ENCODE measurements at regions not wholly inside any gene's neighbourhood (a gene's known extent, or its start where the extent isn't known, plus 50 kb on each side); places are given as distances from the start of the nearest gene placed in this dataset.
"Not testable (repeated sequence)": the region's sequence is repeated elsewhere in the genome, so short reads cannot be mapped to it uniquely, and the experiment has no call there.

GRCh38 chr5:82636591-82636990, 358.4 kb upstream of the RPS23 start:
- H3K27ac ChIP-seq, result no peak overlapping the region
- H3K27me3 ChIP-seq, result no peaks in the 10 kb centered on the region
- no peaks in the 10 kb centered on the region for H3K9me3 ChIP-seq
- peaks cover 0 to 29% (median 9%) of the 10 kb centered on the region in 4 donors for H3K4me1 ChIP-seq
- H3K36me3 ChIP-seq, result no peaks in the 10 kb centered on the region
- WGBS, 2 donors, result 79 to 88% methylated on average over 1 of the region's 1 CpG
- no peak for DNase-seq (ENCODE audit: low spot score in 2 of 2)
- no peak overlapping the region for H3K4me3 ChIP-seq
- TF ChIP-seq EP300 (IDR thresholded peaks at IDR 0.05), result no peak
- TF ChIP-seq CTCF (IDR thresholded peaks at IDR 0.05), result no peak
- TF ChIP-seq POLR2A (IDR thresholded peaks at IDR 0.05), result no peak

GRCh38 chr5:82635561-82636288, 357.6 kb upstream of the RPS23 start:
- no peak for DNase-seq (ENCODE audit: low spot score in 2 of 2)
- WGBS, 2 donors, result 72 to 81% methylated on average over 4 of the region's 4 CpGs

GRCh38 chr5:82628364-82628910, 350.3 kb upstream of the RPS23 start:
- TF ChIP-seq EP300 (IDR thresholded peaks at IDR 0.05), result no peak
- no peak for TF ChIP-seq CTCF (IDR thresholded peaks at IDR 0.05)
- TF ChIP-seq POLR2A (IDR thresholded peaks at IDR 0.05), result no peak
- H3K36me3 ChIP-seq, result no peaks in the 10 kb centered on the region
- no peaks in the 10 kb centered on the region for H3K27me3 ChIP-seq
- DNase-seq (ENCODE audit: low spot score in 2 of 2), result no peak
- WGBS, 2 donors, result 65 to 66% methylated on average over 1 of the region's 1 CpG
- H3K9me3 ChIP-seq, result no peaks in the 10 kb centered on the region
- H3K4me3 ChIP-seq, result no peak overlapping the region
- H3K27ac ChIP-seq, result no peak overlapping the region
- H3K4me1 ChIP-seq, result no peaks in the 10 kb centered on the region

More at GRCh38 chr5:82635561-82636288, 357.6 kb upstream of the RPS23 start:
- no peaks in the 10 kb centered on the region for H3K36me3 ChIP-seq
- no peaks in the 10 kb centered on the region for H3K27me3 ChIP-seq
- no peak overlapping the region for H3K27ac ChIP-seq
- no peak overlapping the region for H3K4me3 ChIP-seq
- H3K9me3 ChIP-seq, result no peaks in the 10 kb centered on the region
- peaks cover 0 to 20% (median 9%) of the 10 kb centered on the region in 4 donors for H3K4me1 ChIP-seq
- TF ChIP-seq EP300 (IDR thresholded peaks at IDR 0.05) (no peak), POLR2A (IDR thresholded peaks at IDR 0.05) (no peak), CTCF (IDR thresholded peaks at IDR 0.05) (no peak)

DNA sequence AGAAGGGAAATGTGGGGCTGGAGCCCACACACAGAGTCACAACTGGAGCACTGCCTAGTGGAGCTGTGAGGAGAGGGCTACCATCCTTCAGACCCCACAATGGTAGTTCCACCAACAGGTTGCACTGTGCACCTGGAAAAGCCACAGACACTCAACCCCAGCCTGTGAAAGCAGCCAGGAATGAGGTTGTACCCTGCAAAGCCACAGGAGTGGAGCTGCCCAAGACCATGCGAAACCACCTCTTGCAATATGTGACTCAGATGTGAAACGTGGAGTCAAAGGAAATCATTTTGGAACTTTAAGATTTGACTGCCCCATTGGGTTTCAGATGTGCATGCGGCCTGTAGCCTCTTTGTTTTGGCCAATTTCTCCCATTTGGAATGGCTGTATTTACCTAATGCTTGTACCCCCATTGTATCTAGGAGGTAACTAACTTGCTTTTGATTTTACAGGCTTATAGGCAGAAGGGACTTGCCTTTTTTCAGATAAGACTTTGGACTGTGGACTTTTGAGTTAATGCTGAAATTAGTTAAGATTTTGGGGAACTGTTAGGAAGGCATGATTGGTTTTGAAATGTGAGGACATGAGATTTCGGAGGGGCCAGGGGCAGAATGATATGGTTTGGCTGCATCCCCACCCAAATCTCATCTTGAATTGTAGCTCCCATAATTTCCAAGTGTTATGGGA, 348.9 kb upstream of the RPS23 start:
- H3K4me3 ChIP-seq, H3K9me3 ChIP-seq: not testable (repeated sequence)
- WGBS, 2 donors, result 95 to 98% methylated on average over 4 of the region's 4 CpGs

DNA sequence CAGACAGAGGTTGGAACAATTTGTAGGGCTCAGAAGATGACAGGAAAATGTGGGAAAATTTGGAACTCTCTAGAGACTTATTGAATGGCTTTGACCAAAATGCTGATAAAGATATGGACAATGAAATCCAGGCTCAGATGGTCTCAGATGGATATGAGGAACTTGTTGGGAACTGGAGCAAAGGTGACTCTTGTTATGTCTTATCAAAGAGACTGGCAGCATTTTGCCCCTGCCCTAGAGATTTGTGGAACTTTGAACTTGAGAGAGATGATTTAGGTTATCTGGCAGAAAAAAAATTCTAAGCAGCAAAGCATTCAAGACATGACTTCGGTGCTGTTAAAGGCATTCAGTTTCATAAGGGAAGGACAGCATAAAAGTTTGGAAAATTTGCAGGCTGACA, 347.9 kb upstream of the RPS23 start:
- H3K4me1 ChIP-seq; H3K27me3 ChIP-seq; H3K4me3 ChIP-seq; H3K27ac ChIP-seq; H3K9me3 ChIP-seq; DNase-seq (ENCODE audit: low spot score in 2 of 2); H3K36me3 ChIP-seq: not testable (repeated sequence)
- 96 to 100% methylated on average over 1 of the region's 1 CpG for WGBS, 2 donors

More for the DNA sequence above, 348.9 kb upstream of the RPS23 start:
- not testable (repeated sequence) for H3K27me3 ChIP-seq; DNase-seq (ENCODE audit: low spot score in 2 of 2); H3K27ac ChIP-seq; H3K36me3 ChIP-seq; H3K4me1 ChIP-seq

DNA sequence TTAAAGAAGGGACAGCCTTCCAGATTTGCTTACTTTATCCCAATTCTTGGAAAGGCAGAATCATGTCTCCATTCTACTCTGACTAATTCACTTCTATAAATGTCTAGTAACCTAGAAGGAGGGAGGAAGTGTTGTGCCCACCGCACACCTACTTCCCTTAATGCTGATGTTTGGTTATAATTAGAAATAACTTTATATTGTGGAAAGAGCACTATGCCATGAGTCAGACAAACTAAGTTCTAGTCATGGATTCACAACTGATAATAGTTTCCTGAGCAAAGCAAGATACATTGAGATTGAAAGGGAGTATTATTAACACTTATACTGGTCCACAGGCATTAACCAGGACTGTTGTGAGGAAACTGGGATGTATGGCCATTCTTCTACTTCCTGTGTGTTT, 345.9 kb upstream of the RPS23 start:
- no peak for DNase-seq (ENCODE audit: low spot score in 2 of 2)
- 74 to 86% methylated on average over 1 of the region's 1 CpG for WGBS, 2 donors
- H3K27ac ChIP-seq, result no peak overlapping the region
- TF ChIP-seq POLR2A (IDR thresholded peaks at IDR 0.05), result no peak
- H3K4me1 ChIP-seq, result peaks cover 0 to 4% (median 0%) of the 10 kb centered on the region in 4 donors
- H3K36me3 ChIP-seq, result no peaks in the 10 kb centered on the region
- H3K27me3 ChIP-seq, result no peaks in the 10 kb centered on the region
- H3K4me3 ChIP-seq, result no peak overlapping the region
- H3K9me3 ChIP-seq, result no peaks in the 10 kb centered on the region

Measured in tibial nerve (tissue), 4 donors.